Mesenchymal stem cell (in vitro differentiated cells and primary cell): ENCODE measurements at regions not wholly inside any gene's neighbourhood (a gene's known extent, or its start where the extent isn't known, plus 50 kb on each side); places are given as distances from the start of the nearest gene placed in this dataset.

Experiments
- DNase-seq: peaks from one replicate; pipeline ENCODE4 v3.0.0-alpha.2; 2013
- H2AFZ ChIP-seq: one replicate; pipeline ENCODE4 v1.6.1; 2013; ENCODE audit warnings: low read depth, mild to moderate bottlenecking, control low read depth, inconsistent platforms, low read length, moderate library complexity
- H2AK5ac ChIP-seq: 2 replicates; pipeline ENCODE4 v1.6.1; 2013; ENCODE audit warnings: low read length, moderate library complexity, mild to moderate bottlenecking, inconsistent platforms; ENCODE audit not compliant: severe bottlenecking
- H2BK120ac ChIP-seq: one replicate; pipeline ENCODE4 v1.6.1; 2013; ENCODE audit warnings: low read depth, mild to moderate bottlenecking, inconsistent platforms, low read length, moderate library complexity
- H2BK12ac ChIP-seq, 2 experiments: one replicate each; pipeline ENCODE4 v1.6.1; 2013; ENCODE audit warnings: inconsistent platforms in 2 of 2, low read length in 2 of 2, mild to moderate bottlenecking in 2 of 2, moderate library complexity in 2 of 2, control low read depth in 1 of 2
- H2BK15ac ChIP-seq: one replicate; pipeline ENCODE4 v1.6.1; 2013; ENCODE audit warnings: mild to moderate bottlenecking, low read depth, inconsistent platforms; ENCODE audit not compliant: poor library complexity, severe bottlenecking
- H2BK5ac ChIP-seq: 2 replicates; pipeline ENCODE4 v1.6.1; 2013; ENCODE audit warnings: low read depth, mild to moderate bottlenecking, low read length, control low read depth, inconsistent platforms; ENCODE audit not compliant: poor library complexity, severe bottlenecking
- H3K14ac ChIP-seq, 2 experiments: one replicate each; pipeline ENCODE4 v1.6.1; 2013; ENCODE audit warnings: inconsistent platforms in 2 of 2, low read length in 2 of 2, control low read depth in 1 of 2, mild to moderate bottlenecking in 1 of 2, moderate library complexity in 1 of 2
- H3K18ac ChIP-seq, 2 experiments: one replicate each; pipeline ENCODE4 v1.6.1; 2013; ENCODE audit warnings: inconsistent platforms in 2 of 2, low read length in 2 of 2, control low read depth in 1 of 2, low read depth in 1 of 2, mild to moderate bottlenecking in 1 of 2
- H3K23ac ChIP-seq, 2 experiments: one replicate each; pipeline ENCODE4 v1.6.1; 2013; ENCODE audit warnings: inconsistent platforms in 2 of 2, low read length in 2 of 2, mild to moderate bottlenecking in 2 of 2, moderate library complexity in 2 of 2, control low read depth in 1 of 2
- H3K27ac ChIP-seq: 2 replicates; pipeline ENCODE4 v1.5.1; 2013; ENCODE audit warnings: mild to moderate bottlenecking, moderate library complexity, low read length, control low read depth, inconsistent platforms; ENCODE audit not compliant: poor library complexity, severe bottlenecking
- H3K27me3 ChIP-seq, 2 experiments: 2 replicates each; pipeline versions ENCODE4 v1.6.1 to v1.7.0; 2013; ENCODE audit warnings: low read length in 2 of 2, mild to moderate bottlenecking in 2 of 2, moderate library complexity in 2 of 2, control low read depth in 1 of 2, inconsistent platforms in 1 of 2; ENCODE audit not compliant: control insufficient read depth in 1 of 2, insufficient read depth in 1 of 2
- H3K36me3 ChIP-seq, 2 experiments: 2 replicates each; pipeline versions ENCODE4 v1.6.1 to v1.7.0; 2013; ENCODE audit warnings: low read length in 2 of 2, control low read depth in 1 of 2, inconsistent platforms in 1 of 2, low read depth in 1 of 2, mild to moderate bottlenecking in 1 of 2; ENCODE audit not compliant: insufficient read depth in 2 of 2, control insufficient read depth in 1 of 2
- H3K4ac ChIP-seq, 2 experiments: one replicate each; pipeline ENCODE4 v1.6.1; 2013; ENCODE audit warnings: inconsistent platforms in 2 of 2, low read length in 2 of 2, mild to moderate bottlenecking in 2 of 2, moderate library complexity in 2 of 2, control low read depth in 1 of 2, low read depth in 1 of 2
- H3K4me1 ChIP-seq: 2 replicates; pipeline ENCODE4 v1.6.1; 2013; ENCODE audit warnings: low read depth, low read length, control low read depth; ENCODE audit not compliant: control insufficient read depth, insufficient read depth
- H3K4me2 ChIP-seq: 2 replicates; pipeline ENCODE4 v1.6.1; 2013; ENCODE audit warnings: low read length, mild to moderate bottlenecking, inconsistent platforms; ENCODE audit not compliant: poor library complexity, severe bottlenecking
- H3K4me3 ChIP-seq, 2 experiments: 2 replicates each; pipeline versions ENCODE4 v1.5.1 to v1.7.0; 2013; ENCODE audit warnings: low read length in 2 of 2, mild to moderate bottlenecking in 2 of 2, control low read depth in 1 of 2, low read depth in 1 of 2; ENCODE audit not compliant: insufficient read depth in 1 of 2
- H3K79me1 ChIP-seq: replicated peaks from 2 replicates; pipeline ENCODE4 v1.6.1; 2013; ENCODE audit warnings: mild to moderate bottlenecking, control low read depth, low read length, inconsistent platforms; ENCODE audit not compliant: poor library complexity, severe bottlenecking
- H3K9ac ChIP-seq: 2 replicates; pipeline ENCODE4 v1.7.0; 2013; ENCODE audit warnings: mild to moderate bottlenecking, low read length, moderate library complexity
- H3K9me3 ChIP-seq: 2 replicates; pipeline ENCODE4 v1.7.0; 2013; ENCODE audit warnings: mild to moderate bottlenecking, low read length; ENCODE audit not compliant: control insufficient read depth
- H4K8ac ChIP-seq: one replicate; pipeline ENCODE4 v1.6.1; 2013; ENCODE audit warnings: inconsistent platforms, mild to moderate bottlenecking, low read length, moderate library complexity
- H4K91ac ChIP-seq: one replicate; pipeline ENCODE4 v1.6.1; 2013; ENCODE audit warnings: mild to moderate bottlenecking, low read length, inconsistent platforms
- WGBS: methylation state at CpG from one replicate; pipeline ENCODE4 v1.1.7; 2013; ENCODE audit warnings: mixed read lengths; 5-methylcytosine and 5-hydroxymethylcytosine counted together

DNA sequence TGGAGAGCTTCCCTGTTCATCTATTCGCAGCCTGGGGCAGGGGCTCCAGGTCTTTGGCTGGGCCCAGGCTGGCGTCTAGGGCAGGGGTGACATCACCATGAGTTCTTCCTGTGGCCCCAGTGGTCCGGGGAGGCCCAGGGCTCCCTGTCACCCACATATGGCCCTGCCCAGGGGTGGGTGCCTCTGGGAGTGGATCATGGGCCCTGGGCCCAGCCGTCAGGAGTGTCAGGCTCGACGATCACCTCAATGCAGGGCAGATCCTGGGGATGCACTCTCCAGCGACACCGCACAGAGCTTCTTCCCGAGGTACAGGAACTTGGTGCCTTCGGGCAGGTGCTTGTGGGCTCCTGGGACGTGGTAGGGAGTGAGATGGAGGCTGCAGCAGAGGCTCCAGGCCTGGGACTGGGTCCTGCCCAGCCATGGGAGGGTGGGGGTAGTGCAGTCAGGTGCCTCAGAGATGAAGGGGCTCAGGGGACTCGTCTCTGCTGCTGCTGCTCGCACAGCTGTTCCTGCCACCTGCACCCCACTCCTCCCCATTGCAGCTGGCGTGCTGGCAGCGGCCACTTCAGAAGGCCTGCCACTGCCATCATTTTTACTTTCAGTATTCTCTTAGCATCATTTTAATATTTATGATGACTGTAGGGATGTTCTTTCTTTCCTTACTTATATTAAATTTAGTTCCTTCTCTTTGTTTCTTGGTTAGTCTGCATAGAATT, 196.0 kb upstream of the VRK2 start:
- no peak overlapping the region for H4K91ac ChIP-seq
- no peaks in the 10 kb centered on the region for H3K36me3 ChIP-seq
- no peak overlapping the region for H3K4me2 ChIP-seq
- 86% methylated on average over 13 of the region's 15 CpGs for WGBS
- H3K9ac ChIP-seq, result no peak overlapping the region
- no peak overlapping the region for H3K4me3 ChIP-seq
- H3K27ac ChIP-seq, result no peak overlapping the region
- no peak overlapping the region for H2BK12ac ChIP-seq
- no peaks in the 10 kb centered on the region for H3K4me1 ChIP-seq
- H3K4ac ChIP-seq, result no peak overlapping the region
- no peak overlapping the region for H4K8ac ChIP-seq
- no peak overlapping the region for H2BK5ac ChIP-seq
- no peak overlapping the region for H2BK120ac ChIP-seq
- H3K14ac ChIP-seq, result no peak overlapping the region
- H3K79me1 ChIP-seq, result no peaks in the 10 kb centered on the region
- no peaks in the 10 kb centered on the region for H3K27me3 ChIP-seq
- H3K9me3 ChIP-seq, result peaks cover 10% of the 10 kb centered on the region
- H3K18ac ChIP-seq, result no peak overlapping the region
- no peak overlapping the region for H2BK15ac ChIP-seq
- no peak overlapping the region for H3K23ac ChIP-seq
- no peak for DNase-seq
- no peak overlapping the region for H2AFZ ChIP-seq
- no peak overlapping the region for H2AK5ac ChIP-seq

DNA sequence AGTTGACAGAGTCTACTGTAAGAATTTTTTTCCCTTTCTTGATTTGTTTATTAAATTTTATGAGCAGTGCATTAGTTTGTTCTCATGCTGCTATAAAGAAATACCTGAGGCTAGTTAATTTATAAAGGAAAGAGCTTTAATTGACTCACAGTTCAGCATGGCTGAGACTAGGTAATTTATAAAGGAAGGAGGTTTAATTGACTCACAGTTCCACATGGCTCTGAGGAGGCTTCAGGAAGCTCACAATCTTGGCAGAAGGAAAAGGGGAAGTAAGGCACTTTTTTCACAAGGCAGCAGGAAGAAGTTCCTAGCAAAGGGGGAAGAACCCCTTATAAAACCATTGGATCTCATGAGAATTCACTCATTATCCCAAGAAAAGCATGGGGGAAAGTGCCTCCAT, 191.4 kb upstream of the VRK2 start:
- no peak overlapping the region for H3K4me2 ChIP-seq
- no peak overlapping the region for H3K14ac ChIP-seq
- H2BK120ac ChIP-seq, result no peak overlapping the region
- H2AK5ac ChIP-seq, result no peak overlapping the region
- H3K27me3 ChIP-seq, result no peaks in the 10 kb centered on the region
- H3K27ac ChIP-seq, result no peak overlapping the region
- H2BK12ac ChIP-seq, result no peak overlapping the region
- H2BK5ac ChIP-seq, result no peak overlapping the region
- H3K4me3 ChIP-seq, result no peak overlapping the region
- no peak overlapping the region for H2AFZ ChIP-seq
- no peak overlapping the region for H4K8ac ChIP-seq
- H3K36me3 ChIP-seq, result no peaks in the 10 kb centered on the region
- no peaks in the 10 kb centered on the region for H3K9me3 ChIP-seq
- no peak overlapping the region for H3K23ac ChIP-seq
- H2BK15ac ChIP-seq, result no peak overlapping the region
- H3K9ac ChIP-seq, result no peak overlapping the region
- H3K4me1 ChIP-seq, result no peaks in the 10 kb centered on the region
- H3K79me1 ChIP-seq, result no peaks in the 10 kb centered on the region
- no peak for DNase-seq
- H3K4ac ChIP-seq, result no peak overlapping the region
- H4K91ac ChIP-seq, result no peak overlapping the region
- H3K18ac ChIP-seq, result no peak overlapping the region

DNA sequence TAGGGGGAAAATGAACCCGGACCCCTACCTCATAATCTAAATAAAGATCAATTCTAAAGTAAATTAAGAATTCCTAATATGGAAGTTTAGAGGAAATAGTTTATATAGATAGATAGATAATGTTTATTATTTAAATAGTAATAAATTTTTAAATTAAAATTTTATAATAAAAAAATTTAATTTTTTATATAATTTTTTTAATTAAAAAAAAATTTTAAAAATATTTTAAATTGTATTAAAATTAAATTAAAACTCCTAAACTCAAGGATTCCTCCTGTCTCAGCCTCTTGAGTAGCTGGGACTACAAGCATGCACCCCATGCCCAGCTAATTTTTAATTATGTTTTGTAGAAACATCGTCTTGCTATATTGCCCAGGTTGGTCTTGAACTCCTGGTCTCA, 186.9 kb upstream of the VRK2 start:
- WGBS, result 100% methylated on average over 1 of the region's 2 CpGs
- Histone ChIP-seq H3K79me1 (no peaks in the 10 kb centered on the region), H3K9me3 (no peaks in the 10 kb centered on the region), H2BK120ac (no peak overlapping the region), H3K36me3 (no peaks in the 10 kb centered on the region), H3K14ac (no peak overlapping the region), H4K91ac (no peak overlapping the region), H2BK12ac (no peak overlapping the region), H3K23ac (no peak overlapping the region), H2BK15ac (no peak overlapping the region), H3K27me3 (no peaks in the 10 kb centered on the region), H2AK5ac (no peak overlapping the region), H2BK5ac (no peak overlapping the region), H3K4me2 (no peak overlapping the region), H3K4ac (no peak overlapping the region), H3K9ac (no peak overlapping the region), H3K4me1 (no peaks in the 10 kb centered on the region), H3K4me3 (no peak overlapping the region), H4K8ac (no peak overlapping the region), H3K18ac (no peak overlapping the region), H3K27ac (no peak overlapping the region), H2AFZ (no peak overlapping the region)
- no peak for DNase-seq

DNA sequence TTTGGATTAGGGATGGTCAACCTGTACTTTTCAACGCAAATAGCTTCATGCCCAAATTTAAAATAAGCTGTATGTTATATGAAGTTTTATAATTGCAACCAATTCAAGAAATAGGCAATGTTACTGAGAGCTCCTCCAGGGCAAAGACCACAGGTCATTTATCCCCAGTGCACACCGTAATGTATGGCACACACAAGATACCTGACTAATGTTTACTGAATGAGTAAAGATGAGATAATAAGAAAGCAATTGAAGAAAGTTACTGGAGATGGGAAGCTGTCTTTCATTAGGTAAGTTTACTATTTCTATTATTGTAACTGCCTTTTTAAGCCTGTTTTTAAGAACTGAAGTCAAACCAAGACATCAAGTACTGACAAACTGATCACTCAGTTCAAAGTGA, 184.5 kb upstream of the VRK2 start:
- Histone ChIP-seq H3K9me3 (no peaks in the 10 kb centered on the region), H3K23ac (no peak overlapping the region), H3K18ac (no peak overlapping the region), H3K27me3 (no peaks in the 10 kb centered on the region), H4K91ac (no peak overlapping the region), H3K4me3 (no peak overlapping the region), H2BK15ac (no peak overlapping the region), H2AK5ac (no peak overlapping the region), H2BK5ac (no peak overlapping the region), H2BK12ac (no peak overlapping the region), H3K14ac (no peak overlapping the region), H3K36me3 (no peaks in the 10 kb centered on the region), H3K4ac (no peak overlapping the region), H3K4me1 (no peaks in the 10 kb centered on the region), H4K8ac (no peak overlapping the region), H3K4me2 (no peak overlapping the region), H3K27ac (no peak overlapping the region), H2AFZ (no peak overlapping the region), H3K79me1 (no peaks in the 10 kb centered on the region), H3K9ac (no peak overlapping the region), H2BK120ac (no peak overlapping the region)
- no peak for DNase-seq
- WGBS, result no CpG with 5 or more reads among the region's 2 CpGs
